Endothelial cell of umbilical vein (primary cell): ENCODE measurements at regions not wholly inside any gene's neighbourhood (a gene's known extent, or its start where the extent isn't known, plus 50 kb on each side); places are given as distances from the start of the nearest gene placed in this dataset.
"Not testable (repeated sequence)": the region's sequence is repeated elsewhere in the genome, so short reads cannot be mapped to it uniquely, and the experiment has no call there.

Source experiments
- BruUV-seq: library from RNA; stranded (reverse); fragments of 400-500 nt; replicated peaks from 2 replicates; lab custom pipeline; 2021; lab: Mats Ljungman, UMichigan
- CTCF ChIA-PET: fragments of 300-600, 350-600 bp; sonication (Branson Sonifier 250); formaldehyde crosslinking; loops from one replicate; lab custom pipeline; 2021; ENCODE audit warnings: antibody characterized with exemption, inconsistent platforms; lab: Charles Lee
- POLR2A ChIA-PET: fragments of 300-600, 350-600 bp; sonication (Branson Sonifier 250); formaldehyde crosslinking; loops from one replicate; lab custom pipeline; 2021; ENCODE audit warnings: antibody characterized with exemption, inconsistent platforms; lab: Charles Lee
- DNase-seq: peaks from one replicate; pipeline ENCODE4 v3.0.0-alpha.2; 2011; ENCODE audit warnings: low read depth, low spot score
- FAIRE-seq: peaks from 2 replicates; lab custom pipeline; 2011; peaks lifted over from hg19 to GRCh38; lab: Jason Lieb, UNC
- H2AFZ ChIP-seq: 2 replicates; pipeline ENCODE4 v1.6.0; 2012; ENCODE audit warnings: low read depth, low read length, control low read depth, inconsistent platforms
- H3K27ac ChIP-seq: 2 replicates; pipeline ENCODE4 v1.5.1; 2011; ENCODE audit warnings: low read depth, mild to moderate bottlenecking, control low read depth, low read length, moderate library complexity; ENCODE audit not compliant: insufficient read depth
- H3K27me3 ChIP-seq, 2 experiments: 2 replicates each; pipeline versions ENCODE4 v1.6.0 to v1.6.1; 2011; ENCODE audit warnings: low read length in 2 of 2, mixed read lengths in 1 of 2; ENCODE audit not compliant: control insufficient read depth in 2 of 2, insufficient read depth in 2 of 2
- H3K36me3 ChIP-seq, 2 experiments: 2 replicates in 1 of 2; 3 replicates in 1 of 2; pipeline ENCODE4 v1.5.1; 2011; ENCODE audit warnings: low read length in 2 of 2, mild to moderate bottlenecking in 1 of 2, moderate library complexity in 1 of 2; ENCODE audit not compliant: control insufficient read depth in 2 of 2, insufficient read depth in 2 of 2; ENCODE audit errors: extremely low read depth in 1 of 2
- H3K4me1 ChIP-seq: 3 replicates; pipeline ENCODE4 v1.5.1; 2011; ENCODE audit warnings: mild to moderate bottlenecking, low read length; ENCODE audit not compliant: control insufficient read depth, insufficient read depth; ENCODE audit errors: extremely low read depth
- H3K4me2 ChIP-seq: 2 replicates; pipeline ENCODE4 v1.6.1; 2011; ENCODE audit warnings: low read length, control low read depth, mixed read lengths; ENCODE audit not compliant: insufficient read depth
- H3K4me3 ChIP-seq, 3 experiments: fragments of 200-600 bp in 1 of 3; sonication (generic), shearing (Covaris generic) in 1 of 3; replicated peaks in 1 of 3; 2 replicates each; pipeline ENCODE4 v1.5.1; 2011 to 2016; ENCODE audit warnings: control low read depth in 3 of 3, low read length in 3 of 3, mild to moderate bottlenecking in 2 of 3, inconsistent platforms in 1 of 3, low read depth in 1 of 3, moderate library complexity in 1 of 3; ENCODE audit not compliant: insufficient read depth in 1 of 3
- H3K79me2 ChIP-seq: 2 replicates; pipeline ENCODE4 v1.6.0; 2012; ENCODE audit warnings: low read length, inconsistent platforms; ENCODE audit not compliant: control insufficient read depth, insufficient read depth
- H3K9ac ChIP-seq: replicated peaks from 2 replicates; pipeline ENCODE3; 2011; ENCODE audit warnings: low read length, control low read depth; ENCODE audit not compliant: insufficient read depth; ENCODE audit errors: extremely low read depth
- H3K9me1 ChIP-seq: replicated peaks from 3 replicates; pipeline ENCODE4 v1.6.0; 2011; ENCODE audit warnings: mild to moderate bottlenecking, low read length; ENCODE audit not compliant: control insufficient read depth, insufficient read depth; ENCODE audit errors: extremely low read depth
- H3K9me3 ChIP-seq: replicated peaks from 2 replicates; pipeline ENCODE4 v1.5.1; 2012; ENCODE audit warnings: low read length, inconsistent platforms; ENCODE audit not compliant: control insufficient read depth, insufficient read depth
- H4K20me1 ChIP-seq: replicated peaks from 2 replicates; pipeline ENCODE3; 2011; ENCODE audit warnings: mild to moderate bottlenecking, low read length; ENCODE audit not compliant: control insufficient read depth, insufficient read depth; ENCODE audit errors: extremely low read depth
- EZH2 ChIP-seq: IDR thresholded peaks from 2 replicates; pipeline ENCODE4 v1.6.1; 2012; ENCODE audit warnings: borderline replicate concordance, low read depth, mild to moderate bottlenecking, moderate library complexity, low read length, inconsistent platforms; ENCODE audit not compliant: severe bottlenecking
- FOS ChIP-seq: IDR thresholded peaks from 2 replicates; pipeline ENCODE4 v1.6.1; 2011; ENCODE audit warnings: mild to moderate bottlenecking, low read length, moderate library complexity, borderline replicate concordance; ENCODE audit not compliant: insufficient read depth
- GATA2 ChIP-seq: IDR thresholded peaks from 2 replicates; pipeline ENCODE4 v1.7.0; 2011; ENCODE audit warnings: low read depth, mild to moderate bottlenecking, moderate library complexity, mixed read lengths, low read length; ENCODE audit not compliant: insufficient read length, insufficient read depth
- JUN ChIP-seq: IDR thresholded peaks from 2 replicates; pipeline ENCODE4 v1.6.1; 2011; ENCODE audit warnings: borderline replicate concordance, low read depth; ENCODE audit not compliant: insufficient read length, insufficient read depth
- MAX ChIP-seq: IDR thresholded peaks from 2 replicates; pipeline ENCODE4 v1.6.1; 2011; ENCODE audit not compliant: insufficient read depth, insufficient read length
- MYC ChIP-seq: IDR thresholded peaks from one replicate; pipeline ENCODE4 v1.6.1; 2011; ENCODE audit warnings: mild to moderate bottlenecking, low read depth, low read length
- POLR2A ChIP-seq: IDR thresholded peaks from 2 replicates; pipeline ENCODE4 v1.6.1; 2012; ENCODE audit warnings: low read depth, mild to moderate bottlenecking, control low read depth, low read length
- POLR2AphosphoS5 ChIP-seq: IDR thresholded peaks from 2 replicates; pipeline ENCODE4 v1.6.1; 2012; ENCODE audit warnings: low read depth, mild to moderate bottlenecking, control low read depth, low read length, moderate library complexity; ENCODE audit not compliant: insufficient read depth
- dilution Hi-C: fragments of 300-500 bp; cut with MboI; formaldehyde crosslinking; loops from one replicate; pipeline ENCODE4 v1.15.0; 2019; ENCODE audit warnings: low sequenced_read_pairs; ENCODE audit not compliant: extremely low pct_ligation_motif_present
- intact Hi-C: fragments of 100-400 bp; cut with micrococcal nuclease; formaldehyde crosslinking; loops from one replicate; pipeline ENCODE4 v1.10.0; 2022

GRCh38 chr6:85287654-85288053 is 162.2 kb upstream of the NT5E start:
- CTCF ChIA-PET: no interaction called here
- intact Hi-C loops: no loop called here

DNA sequence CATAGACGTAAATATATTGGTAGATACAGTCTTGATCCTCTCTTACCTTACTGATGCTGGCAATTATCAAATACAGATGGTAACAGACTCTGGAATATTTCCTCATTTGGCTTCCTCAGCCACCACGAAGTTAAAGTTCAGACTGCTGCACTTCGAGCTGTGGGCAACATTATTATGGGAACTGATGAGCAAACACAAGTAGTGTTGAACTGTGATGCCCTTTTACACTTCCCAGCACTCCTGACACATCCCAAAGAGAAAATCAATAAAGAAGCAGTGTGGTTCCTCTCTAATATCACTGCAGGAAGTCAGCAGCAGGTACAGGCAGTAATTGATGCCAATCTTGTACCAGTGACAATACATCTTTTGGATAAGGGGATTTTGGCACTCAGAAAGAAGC is 162.7 kb upstream of the NT5E start:
- no peaks in the 10 kb centered on the region for H3K9me1 ChIP-seq
- no peaks in the 10 kb centered on the region for H3K27me3 ChIP-seq
- no peaks in the 10 kb centered on the region for H3K79me2 ChIP-seq
- ChIA-PET CTCF (no interaction called here), POLR2A (no interaction called here)
- TF ChIP-seq POLR2A: no peak
- no peak for TF ChIP-seq MAX
- no peak for TF ChIP-seq GATA2
- TF ChIP-seq JUN: no peak
- no peak for TF ChIP-seq FOS
- TF ChIP-seq MYC: no peak
- no peak for TF ChIP-seq EZH2
- no peak overlapping the region for H3K27ac ChIP-seq
- no peaks in the 10 kb centered on the region for H3K4me1 ChIP-seq
- H3K9me3 ChIP-seq: no peaks in the 10 kb centered on the region
- no peak overlapping the region for H3K4me2 ChIP-seq
- no TSS peak for BruUV-seq
- no peak overlapping the region for H3K9ac ChIP-seq
- intact Hi-C loops (no loop called here), dilution Hi-C loops (no loop called here)
- DNase-seq (no peak), FAIRE-seq (no peak)
- H3K36me3 ChIP-seq: no peaks in the 10 kb centered on the region
- H2AFZ ChIP-seq: no peak overlapping the region
- no peaks in the 10 kb centered on the region for H4K20me1 ChIP-seq
- no peak overlapping the region for H3K4me3 ChIP-seq

More at GRCh38 chr6:85287654-85288053, 162.2 kb upstream of the NT5E start:
- H3K27ac ChIP-seq: no peak overlapping the region
- no peaks in the 10 kb centered on the region for H3K27me3 ChIP-seq
- H3K9me1 ChIP-seq: no peaks in the 10 kb centered on the region
- POLR2A ChIA-PET: no interaction called here
- H3K9me3 ChIP-seq: no peaks in the 10 kb centered on the region
- TF ChIP-seq POLR2AphosphoS5 (no peak), EZH2 (no peak), FOS (no peak)
- no peak overlapping the region for H3K4me2 ChIP-seq
- no TSS peak for BruUV-seq
- FAIRE-seq (no peak), DNase-seq (no peak)
- H3K36me3 ChIP-seq: no peaks in the 10 kb centered on the region
- no peak overlapping the region for H3K4me3 ChIP-seq
- no peak overlapping the region for H2AFZ ChIP-seq
- no peaks in the 10 kb centered on the region for H4K20me1 ChIP-seq
- H3K4me1 ChIP-seq: no peaks in the 10 kb centered on the region
- no peak overlapping the region for H3K9ac ChIP-seq
- dilution Hi-C loops: no loop called here
- no peaks in the 10 kb centered on the region for H3K79me2 ChIP-seq

- BruUV-seq, H3K4me3 ChIP-seq, H3K79me2 ChIP-seq, intact Hi-C loops, H3K4me2 ChIP-seq, H3K4me1 ChIP-seq, H3K36me3 ChIP-seq, DNase-seq, H3K27ac ChIP-seq, FAIRE-seq, H3K9me3 ChIP-seq, H4K20me1 ChIP-seq, dilution Hi-C loops, POLR2A ChIA-PET, H3K9ac ChIP-seq, H3K27me3 ChIP-seq, H2AFZ ChIP-seq, H3K9me1 ChIP-seq: not testable (repeated sequence)
- CTCF ChIA-PET: interaction anchor here (0.9 kb wide), 1 partner anchor 9 kb away, joined by 4 read pairs; no protein-coding TSS in a partner anchor
Measured at GRCh38 chr6:85286507-85286906, 163.4 kb upstream of the NT5E start.
